IPS DF 19.7 (cell line): ENCODE measurements at regions not wholly inside any gene's neighbourhood (a gene's known extent, or its start where the extent isn't known, plus 50 kb on each side); places are given as distances from the start of the nearest gene placed in this dataset.

Experiments used
- DNase-seq: peaks from one replicate; pipeline ENCODE4 v3.0.0-alpha.2; 2013; ENCODE audit warnings: low read depth, low spot score

GRCh38 chr16:87171723-87172122, 145.5 kb downstream of the C16orf95 start:
- no peak for DNase-seq

DNA sequence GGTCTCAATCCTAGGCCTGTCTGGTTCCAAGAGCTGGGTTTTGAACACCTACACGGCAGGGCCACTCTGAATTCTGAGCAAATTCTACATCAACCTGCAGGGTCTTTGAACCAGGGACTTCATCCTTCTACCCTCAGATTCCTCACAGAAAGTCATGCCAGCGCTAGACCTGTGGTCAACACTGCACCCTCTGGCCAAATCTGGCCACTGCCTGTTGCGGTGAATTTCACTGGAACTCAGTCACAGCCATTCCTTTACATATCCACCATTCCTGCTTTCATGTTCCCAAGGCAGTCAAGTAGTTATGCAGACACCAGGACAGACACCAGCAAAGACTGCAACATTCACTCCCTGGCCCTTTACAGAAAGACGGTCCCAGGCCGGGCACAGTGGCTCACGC, 144.6 kb downstream of the C16orf95 start:
- DNase-seq = no peak

DNA sequence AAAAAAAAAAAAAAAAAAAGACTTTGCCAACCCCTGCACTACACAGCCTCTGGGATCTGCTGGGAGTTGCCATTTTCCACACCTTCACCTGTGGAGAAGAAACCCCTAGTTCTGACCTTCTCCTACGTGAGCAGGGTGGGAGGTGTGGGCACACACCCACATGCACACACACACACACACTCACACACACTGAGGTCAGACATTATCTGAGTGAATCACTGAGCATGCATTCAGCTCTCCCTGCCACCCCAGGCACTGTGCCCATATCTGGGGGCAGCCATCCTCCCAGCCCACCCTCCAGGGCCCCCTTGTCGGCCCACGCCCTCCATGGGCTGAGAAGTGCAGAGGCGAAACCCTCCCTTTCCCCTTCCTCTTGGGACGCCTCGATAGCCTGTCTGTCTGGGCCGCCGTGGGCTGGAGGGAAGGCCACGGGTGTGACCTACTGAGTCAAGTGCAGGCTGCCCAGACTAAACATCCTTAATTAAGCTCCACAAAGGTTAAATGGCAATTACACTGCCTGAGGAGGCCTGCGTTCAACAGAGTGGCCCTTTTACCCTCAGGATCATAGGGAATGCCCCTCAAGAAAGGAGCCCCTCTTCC, 143.8 kb downstream of the C16orf95 start:
- no peak for DNase-seq

GRCh38 chr16:87174061-87174460, 143.1 kb downstream of the C16orf95 start:
- no peak for DNase-seq

GRCh38 chr16:87176735-87177134, 140.5 kb downstream of the C16orf95 start:
- no peak for DNase-seq

DNA sequence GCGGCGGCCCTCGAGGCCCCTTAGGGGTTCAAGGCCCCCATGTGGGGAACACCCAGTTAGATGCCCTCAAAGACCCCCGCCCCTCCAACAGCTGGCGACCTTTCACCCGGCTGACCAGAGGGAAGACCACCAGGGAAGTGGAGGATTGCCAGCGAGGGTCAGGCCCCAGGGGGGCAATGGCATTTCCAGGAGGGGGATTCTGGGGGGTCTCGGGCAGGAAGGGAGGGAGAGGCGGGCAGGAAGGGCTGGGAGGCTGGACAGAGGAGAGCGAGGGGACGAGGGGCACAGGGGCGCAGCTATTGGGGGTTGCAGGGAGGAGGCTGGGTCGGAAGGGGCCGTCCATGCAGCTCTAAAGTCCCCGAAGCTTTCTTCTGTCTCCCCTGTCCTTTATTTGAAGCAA, 139.5 kb downstream of the C16orf95 start:
- no peak for DNase-seq

GRCh38 chr16:87178177-87178863, 138.9 kb downstream of the C16orf95 start:
- DNase-seq = no peak

DNA sequence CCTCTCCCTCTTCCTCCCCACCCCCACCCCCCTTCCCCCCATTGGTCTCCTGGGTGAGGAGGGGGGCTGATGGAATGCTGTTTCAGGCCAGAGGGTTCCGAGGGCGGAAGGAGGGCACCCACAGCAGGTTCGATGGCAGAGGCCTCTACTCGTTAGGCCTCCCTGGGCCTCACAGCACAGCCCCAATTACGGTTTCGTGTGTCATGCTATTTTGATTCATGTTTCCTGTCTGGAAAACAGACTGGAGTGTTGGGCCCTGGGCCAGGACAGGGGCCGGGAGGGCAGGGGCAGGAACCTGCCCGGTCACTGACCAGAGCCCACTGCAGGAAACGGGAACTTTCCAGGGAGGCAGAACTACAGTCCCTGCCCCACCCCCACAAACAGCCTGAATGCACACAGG, 138.2 kb downstream of the C16orf95 start:
- DNase-seq = no peak

DNA sequence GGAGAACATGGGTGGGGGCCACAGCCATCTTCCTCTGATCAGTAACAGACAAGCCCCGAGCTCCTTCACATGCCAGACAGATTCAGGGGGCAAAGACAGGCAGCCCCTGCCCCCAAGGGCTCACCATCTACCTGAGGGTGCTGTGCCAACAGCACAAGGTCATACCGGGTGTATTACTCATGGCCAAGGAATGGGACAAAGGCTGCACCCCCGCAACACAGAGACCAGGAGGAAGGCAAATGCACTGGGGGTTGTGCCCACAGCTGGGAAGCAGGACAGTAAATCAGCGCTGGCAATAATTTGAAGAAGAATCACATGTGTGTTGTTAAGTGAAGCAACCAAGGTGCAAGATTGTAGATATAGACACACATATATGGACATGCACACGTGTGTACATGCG, 137.1 kb downstream of the C16orf95 start:
- no peak for DNase-seq

DNA sequence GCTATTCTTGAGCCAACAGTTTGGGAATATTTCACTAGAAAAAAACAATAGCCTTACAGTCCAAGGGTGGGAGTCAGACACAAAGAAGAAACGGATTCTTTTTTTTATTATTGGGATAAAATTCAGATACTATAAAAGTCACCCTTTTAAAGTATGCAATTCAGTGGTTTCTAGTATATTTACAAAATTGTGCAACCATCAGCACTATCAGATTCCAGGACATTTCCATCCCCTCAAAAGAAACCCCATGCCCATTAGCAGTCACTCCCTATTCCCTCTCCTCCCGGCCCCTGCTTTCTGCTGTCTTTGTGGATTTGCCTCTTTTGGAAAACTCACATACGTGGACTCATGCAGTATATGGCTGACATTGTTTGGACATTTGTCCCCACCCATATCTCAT, 134.4 kb downstream of the C16orf95 start:
- no peak for DNase-seq

DNA sequence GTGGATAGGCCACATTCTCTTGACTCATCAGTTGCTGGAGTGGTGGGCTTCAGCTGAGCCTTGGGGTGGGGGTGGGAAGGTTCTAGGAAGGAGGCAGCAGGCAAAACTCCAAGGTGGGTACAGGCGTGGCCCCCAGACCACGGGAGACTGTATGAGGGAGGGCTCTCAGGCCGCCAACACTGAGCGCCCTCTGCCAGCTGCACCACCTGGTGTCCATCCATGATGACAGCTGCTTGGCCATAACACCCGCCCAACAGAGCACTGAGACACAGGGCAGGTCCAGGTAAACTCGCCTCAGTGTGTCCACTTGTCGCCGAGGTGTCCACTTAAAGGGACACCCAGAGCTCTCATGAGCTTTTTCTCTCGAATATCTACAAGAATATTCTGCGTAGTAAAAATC, 133.5 kb downstream of the C16orf95 start:
- DNase-seq = no peak

DNA sequence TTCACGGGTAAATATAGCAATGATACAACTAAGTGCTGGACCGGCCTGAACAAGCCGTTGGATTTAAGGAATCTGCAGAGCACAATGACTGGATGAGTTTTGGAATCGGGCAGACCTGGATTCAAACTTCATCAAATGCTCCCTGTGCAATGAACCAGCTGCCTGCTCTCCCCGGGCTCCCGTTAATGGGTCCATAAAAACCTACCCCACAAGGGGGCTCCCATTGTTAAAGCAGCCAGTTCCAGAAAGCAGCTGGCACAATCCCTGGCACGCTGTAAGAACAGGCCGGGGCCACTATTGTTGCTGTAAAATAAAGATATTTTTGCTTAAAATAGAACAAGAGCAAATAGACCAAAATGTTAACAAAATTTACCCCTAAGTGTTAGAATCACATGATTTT, 131.9 kb downstream of the C16orf95 start:
- DNase-seq = no peak

DNA sequence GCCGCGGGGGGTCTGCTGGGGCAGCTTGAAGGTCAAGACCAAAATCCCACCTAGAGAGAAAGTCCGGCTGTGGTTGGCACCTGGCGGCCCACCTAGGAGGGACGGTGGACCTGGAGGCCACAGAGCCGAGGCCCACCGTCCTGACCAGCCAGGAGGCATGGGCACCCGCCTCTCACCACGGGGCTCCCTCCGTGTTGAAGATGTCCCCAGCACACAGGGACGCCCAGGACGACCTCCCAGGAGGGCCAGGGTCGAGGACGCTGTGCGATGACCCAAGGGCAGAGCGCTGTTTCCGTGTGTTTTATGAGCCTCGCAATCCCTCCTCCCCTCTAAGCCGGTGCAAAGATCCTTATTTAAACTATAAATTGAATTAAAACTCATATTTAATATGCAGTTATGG, 131.2 kb downstream of the C16orf95 start:
- no peak for DNase-seq

GRCh38 chr16:87186446-87186845, 130.7 kb downstream of the C16orf95 start:
- no peak for DNase-seq

DNA sequence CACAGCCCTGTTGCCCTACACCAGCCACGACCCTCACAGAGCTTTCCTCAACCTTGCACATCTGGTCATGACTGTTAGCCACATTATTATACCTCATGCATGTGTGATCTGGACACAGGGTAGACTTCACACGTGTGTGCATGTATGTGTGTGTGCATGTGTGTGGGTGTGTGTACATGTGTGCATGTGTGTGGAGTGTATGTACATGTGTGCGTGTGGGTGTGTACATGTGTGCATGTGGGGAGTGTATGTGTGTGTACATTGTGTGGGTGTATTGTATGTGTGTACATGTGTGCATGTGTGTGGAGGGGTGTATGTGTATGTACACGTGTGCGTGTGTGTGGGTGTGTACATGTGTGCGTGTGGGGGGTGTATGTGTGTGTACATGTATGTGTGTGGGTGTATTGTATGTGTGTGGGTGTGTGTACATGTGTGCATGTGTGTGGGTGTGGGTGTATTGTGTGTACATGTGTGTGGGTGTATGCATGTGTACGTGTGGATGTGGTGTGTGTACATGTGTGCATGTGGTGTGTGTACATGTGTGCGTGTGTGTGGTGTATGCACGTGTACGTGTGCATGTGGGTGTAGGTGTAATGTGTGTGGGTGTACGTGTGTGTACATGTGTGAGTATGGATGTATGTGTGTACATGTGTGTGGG, 130.2 kb downstream of the C16orf95 start:
- no peak for DNase-seq

GRCh38 chr16:87188104-87188503, 129.1 kb downstream of the C16orf95 start:
- DNase-seq = no peak

DNA sequence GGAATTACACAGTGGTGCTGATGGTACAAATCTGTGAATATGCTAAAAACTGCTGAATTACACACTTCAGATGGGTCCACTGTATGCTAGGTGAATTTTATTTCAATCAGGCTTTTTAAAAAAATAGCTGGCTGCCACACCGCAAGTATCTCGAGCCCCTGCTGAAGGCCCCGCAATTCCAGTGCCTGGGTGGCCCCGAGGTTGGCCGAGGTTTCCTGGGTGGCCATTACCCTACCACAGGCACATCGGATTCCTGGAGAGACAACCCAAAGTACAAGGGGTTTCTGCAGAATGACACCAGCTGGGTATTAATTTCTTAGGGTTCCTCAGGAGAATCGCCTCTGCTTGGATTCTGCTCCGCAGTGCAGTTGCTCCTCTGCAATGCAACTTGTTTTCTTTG, 127.8 kb downstream of the C16orf95 start:
- DNase-seq = no peak

DNA sequence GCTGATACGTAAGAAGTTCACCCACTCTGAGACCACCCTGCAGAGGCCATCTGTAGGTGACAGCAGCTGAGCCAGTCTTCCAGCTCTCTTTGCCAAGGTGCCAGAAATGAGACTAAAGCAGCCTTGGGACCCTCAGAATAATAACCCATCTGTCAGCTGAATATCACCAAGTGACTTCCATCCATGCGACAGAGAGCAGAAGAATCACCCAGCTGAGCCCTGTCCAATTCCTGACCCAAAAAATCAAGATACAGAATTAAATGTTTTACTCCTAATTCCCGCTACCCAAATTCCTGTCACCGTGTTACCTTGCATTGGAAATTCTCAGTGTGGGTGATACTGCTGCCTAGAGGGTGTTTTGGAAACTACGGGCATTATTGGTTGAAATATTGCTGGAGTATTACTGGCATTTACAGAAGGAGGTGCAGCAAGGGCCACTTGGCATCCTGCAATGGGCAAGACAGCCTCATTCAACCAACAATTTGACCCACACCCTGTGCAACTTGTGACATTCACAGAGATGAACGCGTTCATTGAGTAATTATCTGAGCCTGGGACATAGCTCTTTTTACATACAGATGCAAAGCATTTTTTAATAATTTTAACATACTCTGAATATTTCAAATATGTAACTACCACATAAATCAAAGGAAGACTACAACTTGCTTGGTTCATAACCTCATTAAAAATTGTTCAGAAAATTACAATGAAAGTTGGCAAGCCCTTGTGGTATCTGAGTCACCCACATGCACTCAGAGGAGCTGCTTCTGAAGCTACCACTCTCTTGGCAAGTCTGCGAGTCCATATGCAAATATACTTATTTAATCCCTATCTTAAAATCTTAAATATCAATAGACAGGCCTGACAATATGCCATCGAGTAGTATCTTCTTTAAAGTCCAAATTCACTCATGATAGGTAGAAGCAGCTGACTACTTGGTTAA, 126.6 kb downstream of the C16orf95 start:
- DNase-seq = no peak

DNA sequence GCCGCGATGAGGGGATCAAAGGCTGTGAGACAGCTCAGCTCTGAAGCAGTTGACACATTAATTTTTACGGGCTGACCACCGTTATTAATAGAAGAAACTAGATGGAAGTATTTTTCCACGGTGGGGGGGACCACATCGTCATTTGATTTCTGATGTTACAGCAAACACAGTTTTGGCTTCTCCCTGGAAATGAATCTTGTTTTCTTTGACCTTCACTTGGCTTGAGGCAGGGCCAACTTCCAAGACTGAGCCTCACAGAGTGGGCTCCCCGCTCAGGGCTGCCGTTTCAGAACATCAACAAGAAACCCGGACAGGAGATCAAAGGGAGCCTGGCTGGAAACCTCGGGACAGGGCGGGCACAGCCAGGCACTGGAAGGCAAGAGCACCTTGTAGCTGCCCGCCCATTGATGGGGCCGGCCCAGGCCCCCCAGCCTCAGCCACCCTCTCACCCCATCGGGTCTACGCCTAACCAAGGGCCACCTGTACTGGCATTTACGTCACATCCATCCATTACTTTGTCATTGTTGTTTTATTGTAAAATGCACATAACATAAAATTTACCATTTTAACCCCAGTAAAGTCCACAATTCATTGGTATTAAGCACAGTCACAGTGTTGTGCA, 124.6 kb downstream of the C16orf95 start:
- no peak for DNase-seq

DNA sequence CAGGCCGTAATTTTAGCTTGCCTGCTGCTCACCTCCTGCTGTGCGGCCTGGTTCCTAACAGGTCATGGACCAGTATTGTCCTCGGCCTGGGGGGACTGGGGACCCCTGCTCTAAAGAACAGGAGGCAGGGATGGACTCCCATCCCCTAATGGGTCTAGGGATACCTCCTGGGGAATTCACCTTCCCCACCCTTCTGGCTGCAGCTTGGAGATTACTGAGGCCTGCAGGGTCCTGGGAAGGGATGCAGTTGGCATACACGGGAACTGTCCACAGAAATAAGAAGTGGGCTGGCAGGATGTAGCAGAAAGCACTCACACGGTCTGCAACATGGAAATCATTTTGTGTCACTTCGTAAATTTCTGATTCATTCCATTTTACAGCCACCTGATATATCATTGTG, 123.0 kb downstream of the C16orf95 start:
- DNase-seq = no peak

DNA sequence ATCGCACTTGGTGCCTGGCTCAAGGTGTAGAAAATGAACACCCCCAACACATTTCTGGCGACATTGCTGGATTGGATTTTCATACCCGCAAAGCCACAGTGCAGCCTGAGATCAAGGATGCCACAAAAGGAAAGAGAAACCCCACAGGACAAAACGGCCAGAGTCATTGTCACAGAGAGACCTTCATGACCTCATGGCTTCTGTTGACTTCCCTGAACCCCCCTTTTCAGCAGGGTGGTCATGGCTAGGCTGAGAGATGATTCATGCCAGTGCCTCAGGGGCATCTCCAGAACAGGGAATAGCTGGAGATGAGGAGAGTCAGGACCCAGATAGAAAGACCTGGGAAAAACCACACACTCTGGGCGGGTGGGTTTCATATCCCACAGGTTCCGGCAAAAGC, 122.0 kb downstream of the C16orf95 start:
- no peak for DNase-seq

- DNase-seq = no peak
These were observed 121.0 kb downstream of the C16orf95 start for GRCh38 chr16:87196231-87196630.
